PC-9 (cell line): ENCODE measurements at regions not wholly inside any gene's neighbourhood (a gene's known extent, or its start where the extent isn't known, plus 50 kb on each side); places are given as distances from the start of the nearest gene placed in this dataset.

ENCODE experiments used
- CTCF ChIP-seq: fragments of 200-600 bp; sonication (generic); conservative IDR thresholded peaks from 2 replicates; pipeline ENCODE4 v1.6.1; 2017; ENCODE audit warnings: mixed run types, antibody characterized with exemption, mild to moderate bottlenecking, moderate library complexity
- EZH2 ChIP-seq: fragments of 200-600 bp; sonication (generic); IDR thresholded peaks from 2 replicates; pipeline ENCODE4 v1.8.0; 2017; ENCODE audit warnings: antibody characterized with exemption, low read depth

- TF ChIP-seq EZH2, result no peak
- no peak for TF ChIP-seq CTCF
Observed at GRCh38 chr2:16614314-16614860, 51.2 kb downstream of the CYRIA start.
